Sigmoid colon (tissue), 4 donors: ENCODE measurements at regions not wholly inside any gene's neighbourhood (a gene's known extent, or its start where the extent isn't known, plus 50 kb on each side); places are given as distances from the start of the nearest gene placed in this dataset.

Experiments used
- CTCF ChIP-seq, 4 experiments: fragments of 450-650 bp in 3 of 4; fragments of 200-600 bp in 1 of 4; IDR thresholded peaks; one replicate each; pipeline ENCODE4 v1.5.1; 2016 to 2019; ENCODE audit warnings: antibody characterized with exemption in 4 of 4, mild to moderate bottlenecking in 3 of 4, moderate library complexity in 2 of 4
- EP300 ChIP-seq, 4 donors: sonication (generic); formaldehyde crosslinking; IDR thresholded peaks; one replicate each; pipeline ENCODE4 v1.6.1; 2017; ENCODE audit warnings: antibody characterized with exemption in 4 of 4
- POLR2A ChIP-seq, 2 donors: fragments of 450-650 bp; IDR thresholded peaks; one replicate each; pipeline ENCODE4 v1.6.1; 2016; ENCODE audit warnings: antibody characterized with exemption in 2 of 2, mild to moderate bottlenecking in 2 of 2, moderate library complexity in 2 of 2
- POLR2AphosphoS5 ChIP-seq, 4 donors: sonication (generic); formaldehyde crosslinking; IDR thresholded peaks; one replicate each; pipeline ENCODE4 v1.6.1; 2017; ENCODE audit warnings: antibody characterized with exemption in 4 of 4

DNA sequence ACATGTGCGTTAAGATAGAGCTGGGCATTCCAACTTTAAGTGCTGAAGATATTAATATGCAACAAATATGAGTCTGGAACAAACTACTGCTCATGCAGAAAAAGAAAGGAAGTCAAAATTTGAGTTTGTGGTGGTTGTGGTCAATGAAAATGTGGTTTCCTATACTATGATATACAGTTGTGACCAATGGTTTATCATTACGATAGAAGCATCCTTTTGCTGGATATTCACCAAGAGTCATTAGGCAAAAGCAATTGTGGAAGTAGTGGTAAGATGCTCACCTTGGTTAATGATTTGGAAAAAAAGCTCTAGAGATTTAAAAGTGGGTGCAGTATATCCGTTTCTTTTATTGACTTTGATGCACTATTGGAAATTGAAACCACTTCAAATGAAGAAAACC lies 1007.0 kb downstream of the NR2F1-AS1 start:
- TF ChIP-seq CTCF (IDR thresholded peaks at IDR 0.05) (no peak), POLR2AphosphoS5 (IDR thresholded peaks at IDR 0.05) (no peak), POLR2A (IDR thresholded peaks at IDR 0.05) (no peak), EP300 (IDR thresholded peaks at IDR 0.05) (no peak)
